H1 (cell line): ENCODE measurements at regions not wholly inside any gene's neighbourhood (a gene's known extent, or its start where the extent isn't known, plus 50 kb on each side); places are given as distances from the start of the nearest gene placed in this dataset.

ENCODE experiments used
- CTCF ChIA-PET: fragments of 300-600 bp; sonication (Branson Sonifier 250); formaldehyde crosslinking; loops from one replicate; lab custom pipeline; 2021; ENCODE audit not compliant: partially characterized antibody; lab: Charles Lee
- POLR2A ChIA-PET: fragments of 300-600 bp; sonication (Branson Sonifier 250); formaldehyde crosslinking; loops from one replicate; lab custom pipeline; 2021; ENCODE audit warnings: inconsistent platforms; ENCODE audit not compliant: partially characterized antibody; lab: Charles Lee
- DNase-seq, 2 experiments: peaks; one replicate each; pipeline versions ENCODE4 v3.0.0 to v3.0.0-alpha.2; 2010 to 2022; ENCODE audit warnings: low spot score in 2 of 2, low read depth in 1 of 2, mixed read lengths in 1 of 2
- FAIRE-seq: peaks from 2 replicates; lab custom pipeline; 2011; peaks lifted over from hg19 to GRCh38; lab: Jason Lieb, UNC
- H2AFZ ChIP-seq: 2 replicates; pipeline ENCODE4 v1.8.1; 2012; ENCODE audit warnings: low read length, inconsistent platforms
- H2AK5ac ChIP-seq: 2 replicates; pipeline ENCODE4 v1.6.1; 2013; ENCODE audit warnings: low read depth, low read length
- H2BK120ac ChIP-seq: replicated peaks from 2 replicates; pipeline ENCODE3; 2013; ENCODE audit warnings: low read depth, low read length, inconsistent platforms
- H2BK12ac ChIP-seq: 2 replicates; pipeline ENCODE4 v1.6.1; 2013; ENCODE audit warnings: low read depth, low read length
- H2BK15ac ChIP-seq: 2 replicates; pipeline ENCODE4 v1.6.1; 2013; ENCODE audit warnings: low read length
- H2BK20ac ChIP-seq: 2 replicates; pipeline ENCODE4 v1.6.1; 2013; ENCODE audit warnings: low read length
- H2BK5ac ChIP-seq: 2 replicates; pipeline ENCODE4 v1.6.1; 2013; ENCODE audit warnings: low read depth, low read length
- H3K14ac ChIP-seq: 2 replicates; pipeline ENCODE4 v1.6.1; 2013; ENCODE audit warnings: inconsistent platforms; ENCODE audit not compliant: insufficient read length
- H3K18ac ChIP-seq: 2 replicates; pipeline ENCODE4 v1.6.1; 2013; ENCODE audit warnings: low read length; ENCODE audit errors: extremely low read depth
- H3K23ac ChIP-seq: 2 replicates; pipeline ENCODE4 v1.6.1; 2013; ENCODE audit warnings: inconsistent platforms; ENCODE audit not compliant: insufficient read length
- H3K23me2 ChIP-seq: 2 replicates; pipeline ENCODE4 v1.6.1; 2013; ENCODE audit warnings: low read depth, low read length
- H3K27ac ChIP-seq: 2 replicates; pipeline ENCODE4 v1.6.1; 2011; ENCODE audit warnings: low read depth, low read length, inconsistent platforms
- H3K27me3 ChIP-seq, 4 experiments: replicated peaks in 1 of 4; 1 replicate in 1 of 4; 2 replicates in 3 of 4; pipeline versions ENCODE4 v1.6.1 to v1.8.1; 2011 to 2013; ENCODE audit warnings: low read length in 3 of 4, mild to moderate bottlenecking in 3 of 4, inconsistent platforms in 2 of 4, mixed read lengths in 2 of 4, moderate library complexity in 1 of 4; ENCODE audit not compliant: control insufficient read depth in 3 of 4, insufficient read depth in 3 of 4; ENCODE audit errors: extremely low read depth in 1 of 4
- H3K36me3 ChIP-seq, 4 experiments: 2 replicates each; pipeline versions ENCODE4 v1.6.1 to v1.8.1; 2011 to 2013; ENCODE audit warnings: mild to moderate bottlenecking in 4 of 4, low read length in 3 of 4, moderate library complexity in 2 of 4, control low read depth in 1 of 4, inconsistent platforms in 1 of 4; ENCODE audit not compliant: insufficient read depth in 4 of 4, control insufficient read depth in 2 of 4
- H3K4ac ChIP-seq: replicated peaks from 2 replicates; pipeline ENCODE3; 2013; ENCODE audit warnings: low read length, low read depth, mixed read lengths, inconsistent platforms; ENCODE audit not compliant: insufficient read length
- H3K4me1 ChIP-seq, 4 experiments: replicated peaks in 1 of 4; 1 replicate in 1 of 4; 2 replicates in 3 of 4; pipeline versions ENCODE4 v1.6.1 to v1.8.1; 2011 to 2013; ENCODE audit warnings: low read length in 3 of 4, inconsistent platforms in 2 of 4, mixed read lengths in 1 of 4; ENCODE audit not compliant: insufficient read depth in 4 of 4, control insufficient read depth in 3 of 4
- H3K4me2 ChIP-seq, 2 experiments: 2 replicates each; pipeline versions ENCODE4 v1.6.1 to v1.8.1; 2011 to 2013; ENCODE audit warnings: low read depth in 2 of 2, low read length in 2 of 2, control low read depth in 1 of 2, inconsistent platforms in 1 of 2, mild to moderate bottlenecking in 1 of 2; ENCODE audit not compliant: insufficient read depth in 1 of 2
- H3K4me3 ChIP-seq, 4 experiments: fragments of 200-600, 300-600 bp in 1 of 4; sonication (generic), shearing (Covaris generic), sonication (Bioruptor Twin) in 1 of 4; 2 replicates each; pipeline versions ENCODE4 v1.5.1 to v1.8.1; 2011 to 2016; ENCODE audit warnings: low read length in 4 of 4, low read depth in 3 of 4, control low read depth in 2 of 4, inconsistent platforms in 2 of 4, mild to moderate bottlenecking in 2 of 4, mixed read lengths in 1 of 4, moderate library complexity in 1 of 4; ENCODE audit not compliant: insufficient read depth in 2 of 4; ENCODE audit errors: extremely low read depth in 1 of 4
- H3K56ac ChIP-seq: replicated peaks from 2 replicates; pipeline ENCODE3; 2013; ENCODE audit warnings: low read depth, mild to moderate bottlenecking, mixed read lengths, low read length, inconsistent platforms; ENCODE audit not compliant: insufficient read length
- H3K79me1 ChIP-seq: 2 replicates; pipeline ENCODE4 v1.6.1; 2013; ENCODE audit warnings: low read depth, low read length, control low read depth
- H3K79me2 ChIP-seq, 2 experiments: 2 replicates each; pipeline versions ENCODE4 v1.6.1 to v1.8.1; 2012 to 2013; ENCODE audit warnings: low read length in 2 of 2, mild to moderate bottlenecking in 2 of 2, inconsistent platforms in 1 of 2; ENCODE audit not compliant: insufficient read depth in 2 of 2, control insufficient read depth in 1 of 2
- H3K9ac ChIP-seq, 4 experiments: replicated peaks in 1 of 4; 1 replicate in 1 of 4; 2 replicates in 3 of 4; pipeline versions ENCODE4 v1.6.1 to v1.8.1; 2011 to 2013; ENCODE audit warnings: low read depth in 3 of 4, low read length in 3 of 4, control low read depth in 2 of 4, mild to moderate bottlenecking in 2 of 4, moderate library complexity in 2 of 4, inconsistent platforms in 1 of 4; ENCODE audit errors: extremely low read depth in 1 of 4
- H3K9me3 ChIP-seq, 2 experiments: 2 replicates each; pipeline versions ENCODE4 v1.6.1 to v1.8.1; 2012 to 2013; ENCODE audit warnings: mild to moderate bottlenecking in 2 of 2, moderate library complexity in 2 of 2, control low read depth in 1 of 2, inconsistent platforms in 1 of 2, low read depth in 1 of 2, low read length in 1 of 2, mixed read lengths in 1 of 2; ENCODE audit not compliant: insufficient read depth in 2 of 2
- H4K20me1 ChIP-seq, 2 experiments: replicated peaks in 1 of 2; 2 replicates each; pipeline versions ENCODE3 to v1.8.1; 2011 to 2013; ENCODE audit warnings: inconsistent platforms in 2 of 2, low read length in 2 of 2, mild to moderate bottlenecking in 1 of 2; ENCODE audit not compliant: insufficient read depth in 2 of 2, control insufficient read depth in 1 of 2
- H4K5ac ChIP-seq: 2 replicates; pipeline ENCODE4 v1.6.1; 2013; ENCODE audit warnings: low read length, low read depth, mixed read lengths, inconsistent platforms; ENCODE audit not compliant: insufficient read length
- H4K8ac ChIP-seq: 2 replicates; pipeline ENCODE4 v1.8.0; 2013; ENCODE audit warnings: mild to moderate bottlenecking, moderate library complexity, low read length, inconsistent platforms; ENCODE audit not compliant: insufficient read depth; ENCODE audit errors: extremely low read depth
- H4K91ac ChIP-seq: replicated peaks from 2 replicates; pipeline ENCODE3; 2013; ENCODE audit warnings: low read length, mixed read lengths, inconsistent platforms; ENCODE audit not compliant: insufficient read length
- KDM1A ChIP-seq: fragments of 200-600, 300-600 bp; sonication (generic); IDR thresholded peaks from 2 replicates; pipeline ENCODE4 v1.7.1; 2016; ENCODE audit warnings: mild to moderate bottlenecking, low read length, borderline replicate concordance
- KDM5A ChIP-seq: fragments of 200-600 bp; IDR thresholded peaks from 2 replicates; pipeline ENCODE4 v1.7.1; 2012; ENCODE audit warnings: mild to moderate bottlenecking, low read length, inconsistent platforms, mixed read lengths
- POU5F1 ChIP-seq: IDR thresholded peaks from 2 replicates; pipeline ENCODE4 v1.6.1; 2011; ENCODE audit warnings: low read depth, mild to moderate bottlenecking, low read length, moderate library complexity
- RXRA ChIP-seq: IDR thresholded peaks from 2 replicates; pipeline ENCODE4 v1.6.1; 2011; ENCODE audit warnings: low read depth, mild to moderate bottlenecking, low read length, moderate library complexity; ENCODE audit not compliant: insufficient read depth
- SAP30 ChIP-seq: fragments of 300-600 bp; sonication (generic); IDR thresholded peaks from 2 replicates; pipeline ENCODE4 v1.7.1; 2012; ENCODE audit warnings: low read length, moderate library complexity, mild to moderate bottlenecking, inconsistent platforms; ENCODE audit not compliant: insufficient read depth, insufficient replicate concordance
- SP1 ChIP-seq: IDR thresholded peaks from 2 replicates; pipeline ENCODE4 v1.6.1; 2011; ENCODE audit warnings: low read depth, low read length
- WGBS, 2 experiments: shearing (Covaris generic) in 1 of 2; methylation state at CpG; one replicate each; pipeline versions ENCODE4 v1.1.6 to v1.1.7; 2013 to 2015; ENCODE audit warnings: low lambda C conversion rate in 2 of 2, mixed read lengths in 2 of 2, inconsistent platforms in 1 of 2, low coverage in 1 of 2, missing lambda C conversion rate in 1 of 2; ENCODE audit not compliant: insufficient replicate concordance in 2 of 2, insufficient coverage in 1 of 2, insufficient read length in 1 of 2; ENCODE audit errors: extremely low coverage in 1 of 2, missing lambda C conversion rate in 1 of 2; 5-methylcytosine and 5-hydroxymethylcytosine counted together
- TF ChIP-seq, protein P1 (sequence below): IDR thresholded peaks from 2 replicates; pipeline ENCODE4 v1.6.1; 2011; ENCODE audit warnings: low read length, improper control_type of control experiment

DNA sequence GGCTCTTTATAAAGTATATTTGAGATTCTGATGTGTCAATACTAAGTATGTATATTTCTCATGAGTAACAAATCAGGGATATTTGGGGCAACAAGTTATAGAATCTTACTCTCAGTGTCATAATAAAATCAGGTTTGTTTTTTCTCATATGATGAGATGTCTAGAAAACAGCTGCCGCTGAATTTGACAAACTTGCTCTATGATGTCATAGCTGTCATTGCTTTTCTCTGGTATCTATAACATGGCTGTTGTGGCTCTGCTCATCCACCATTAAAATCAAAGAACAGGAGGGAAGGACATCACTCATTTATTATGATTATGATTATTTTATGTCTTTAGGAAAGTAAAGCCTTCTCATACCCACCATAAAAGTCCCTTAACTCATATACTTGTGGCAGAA, 417.2 kb upstream of the LRRTM4 start:
- WGBS, 2 experiments = 90% methylated on average over 1 of the region's 1 CpG; no CpG with 5 or more reads in 1 of the 2 experiments
- POLR2A ChIA-PET = no interaction called here

More for the DNA sequence above, 417.2 kb upstream of the LRRTM4 start:
- no peaks in the 10 kb centered on the region for H3K36me3 ChIP-seq
- no peaks in the 10 kb centered on the region for H3K4me1 ChIP-seq
- no peak overlapping the region for H3K27ac ChIP-seq
- H2BK5ac ChIP-seq = no peak overlapping the region
- H3K27me3 ChIP-seq = peaks cover 0 to 1% (median 0%) of the 10 kb centered on the region in 4 experiments; a peak in 1 of 7 replicates
- no peaks in the 10 kb centered on the region for H3K9me3 ChIP-seq
- H3K4me3 ChIP-seq = no peak overlapping the region
- H2AK5ac ChIP-seq = no peak overlapping the region
- TF ChIP-seq RXRA (no peak), POU5F1 (no peak), KDM5A (no peak), KDM1A (no peak), SP1 (no peak), SAP30 (no peak)
- TF ChIP-seq, protein P1, sequence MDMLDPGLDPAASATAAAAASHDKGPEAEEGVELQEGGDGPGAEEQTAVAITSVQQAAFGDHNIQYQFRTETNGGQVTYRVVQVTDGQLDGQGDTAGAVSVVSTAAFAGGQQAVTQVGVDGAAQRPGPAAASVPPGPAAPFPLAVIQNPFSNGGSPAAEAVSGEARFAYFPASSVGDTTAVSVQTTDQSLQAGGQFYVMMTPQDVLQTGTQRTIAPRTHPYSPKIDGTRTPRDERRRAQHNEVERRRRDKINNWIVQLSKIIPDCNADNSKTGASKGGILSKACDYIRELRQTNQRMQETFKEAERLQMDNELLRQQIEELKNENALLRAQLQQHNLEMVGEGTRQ = no peak
- H3K18ac ChIP-seq = no peak overlapping the region
- H4K91ac ChIP-seq = no peak overlapping the region
- no peaks in the 10 kb centered on the region for H3K23me2 ChIP-seq
- H4K5ac ChIP-seq = no peak overlapping the region
- no peak overlapping the region for H2BK120ac ChIP-seq
- no peak overlapping the region for H2BK20ac ChIP-seq
- H3K14ac ChIP-seq = no peak overlapping the region
- H2BK12ac ChIP-seq = no peak overlapping the region
- no peaks in the 10 kb centered on the region for H4K20me1 ChIP-seq
- H3K56ac ChIP-seq = no peak overlapping the region
- CTCF ChIA-PET = interaction anchor here (0.6 kb wide), 1 partner anchor 364 kb away, joined by 3 read pairs; no protein-coding TSS in a partner anchor
- no peak overlapping the region for H3K23ac ChIP-seq
- H2AFZ ChIP-seq = no peak overlapping the region
- H3K9ac ChIP-seq = no peak overlapping the region
- no peak overlapping the region for H2BK15ac ChIP-seq
- no peaks in the 10 kb centered on the region for H3K79me1 ChIP-seq
- H4K8ac ChIP-seq = no peak overlapping the region
- no peak for DNase-seq
- no peak for FAIRE-seq
- no peaks in the 10 kb centered on the region for H3K79me2 ChIP-seq
- H3K4me2 ChIP-seq = no peak overlapping the region
- H3K4ac ChIP-seq = no peak overlapping the region
